ENCODE measurements at regions not wholly inside any gene's neighbourhood (a gene's known extent, or its start where the extent isn't known, plus 50 kb on each side); places are given as distances from the start of the nearest gene placed in this dataset.

DNA sequence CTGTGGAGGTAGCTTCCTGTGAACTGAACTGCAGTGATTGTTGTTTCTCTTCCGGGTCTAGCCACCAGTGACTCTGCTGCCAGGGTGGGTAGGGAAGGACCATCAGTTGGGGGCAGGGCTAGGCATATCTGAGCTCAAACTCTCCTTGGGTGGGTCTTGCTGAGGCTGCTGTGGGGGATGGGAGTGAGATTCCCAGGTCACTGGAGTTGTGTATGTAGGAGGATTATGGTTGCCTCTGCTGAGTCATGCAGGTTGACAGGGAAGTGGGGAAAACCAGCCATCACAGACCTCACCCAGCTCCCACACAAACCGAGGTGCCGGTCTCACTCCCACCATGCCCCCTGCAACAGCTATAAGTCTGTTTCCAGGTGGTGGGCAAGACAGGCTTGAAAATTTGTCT lies 1937.8 kb downstream of the PCDH7 start:
- Histone ChIP-seq H3K56ac (ENCODE audit: insufficient read length, low read depth, low read length) (no peak overlapping the region), H3K27me3 (ENCODE audit: insufficient read depth, low read length) (no peaks in the 10 kb centered on the region), H4K20me1 (ENCODE audit: control insufficient read depth, insufficient read depth, insufficient read length) (no peaks in the 10 kb centered on the region), H2BK5ac (ENCODE audit: insufficient read length, low read length) (no peak overlapping the region), H3T11ph (ENCODE audit: low read length) (no peak overlapping the region), H3K23me2 (ENCODE audit: insufficient read length, low read depth, low read length, poor library complexity, severe bottlenecking) (no peaks in the 10 kb centered on the region), H3K79me2 (ENCODE audit: insufficient read depth, low read length) (no peaks in the 10 kb centered on the region), H2AFZ (ENCODE audit: low read length) (peak overlapping the region; percentile 73), H3K4me2 (ENCODE audit: insufficient read depth, insufficient read length, low read length) (no peak overlapping the region), H4K8ac (replicated peaks; ENCODE audit: insufficient read length, low read depth, low read length) (no peak overlapping the region), H3K27ac (ENCODE audit: insufficient read length, low read depth, low read length) (no peak overlapping the region), H2BK15ac (ENCODE audit: low read depth, low read length) (no peak overlapping the region), H4K5ac (ENCODE audit: insufficient read length, low read depth, low read length) (no peak overlapping the region), H3K9ac (ENCODE audit: extremely low read depth, insufficient read length, low read length) (no peak overlapping the region), H3K14ac (ENCODE audit: insufficient read depth, low read length) (no peak overlapping the region; the same call in 1 of the 2 replicates), H2AK5ac (ENCODE audit: insufficient read length, low read length) (no peak overlapping the region), H3K18ac (ENCODE audit: insufficient read length, low read depth, low read length) (no peak overlapping the region), H3K4ac (ENCODE audit: low read depth, low read length) (no peak overlapping the region), H2BK20ac (ENCODE audit: low read depth, low read length, poor library complexity, severe bottlenecking) (peak overlapping the region; percentile 45), H4K91ac (ENCODE audit: insufficient read length, low read depth, low read length) (no peak overlapping the region), H2BK12ac (ENCODE audit: insufficient read length, low read depth, low read length) (no peak overlapping the region), H3K4me1 (ENCODE audit: insufficient read depth, low read length) (peaks cover 4% of the 10 kb centered on the region; the same call in 1 of the 2 replicates), H3K79me1 (ENCODE audit: insufficient read depth, low read depth, low read length, poor library complexity, severe bottlenecking) (no peaks in the 10 kb centered on the region), H3K23ac (ENCODE audit: insufficient read length, low read depth, low read length) (no peak overlapping the region), H3K9me3 (ENCODE audit: control insufficient read depth, low read depth, low read length) (no peaks in the 10 kb centered on the region), H2BK120ac (ENCODE audit: low read depth, low read length, poor library complexity, severe bottlenecking) (peak overlapping the region; percentile 2)
- H3K27ac Mint-ChIP-seq = peak overlapping the region in 1 of 3 experiments; percentile 92; a peak in 3 of 7 replicates
- no peaks in the 10 kb centered on the region; a peak in 1 of 7 replicates for H3K36me3 Mint-ChIP-seq (ENCODE audit: insufficient read depth in 1 of 3, low read depth in 3 of 3)
- H3K4me3 Mint-ChIP-seq = no peak overlapping the region
- DNase-seq = no peak
- H3K9me3 Mint-ChIP-seq = no peaks in the 10 kb centered on the region
- WGBS (ENCODE audit: extremely low coverage, insufficient read length, low lambda C conversion rate) = no CpG with 5 or more reads among the region's 3 CpGs
- TF ChIP-seq CTCF (conservative IDR thresholded peaks at IDR 0.05) = no peak
- no peaks in the 10 kb centered on the region for H3K27me3 Mint-ChIP-seq (ENCODE audit: low read depth)
- H3K4me1 Mint-ChIP-seq = peaks cover 14 to 17% of the 10 kb centered on the region in 2 experiments

All from H9 (cell line).